ENCODE measurements at regions not wholly inside any gene's neighbourhood (a gene's known extent, or its start where the extent isn't known, plus 50 kb on each side); places are given as distances from the start of the nearest gene placed in this dataset.

- H3K4me3 ChIP-seq: no peak overlapping the region
- TF ChIP-seq, protein P1, sequence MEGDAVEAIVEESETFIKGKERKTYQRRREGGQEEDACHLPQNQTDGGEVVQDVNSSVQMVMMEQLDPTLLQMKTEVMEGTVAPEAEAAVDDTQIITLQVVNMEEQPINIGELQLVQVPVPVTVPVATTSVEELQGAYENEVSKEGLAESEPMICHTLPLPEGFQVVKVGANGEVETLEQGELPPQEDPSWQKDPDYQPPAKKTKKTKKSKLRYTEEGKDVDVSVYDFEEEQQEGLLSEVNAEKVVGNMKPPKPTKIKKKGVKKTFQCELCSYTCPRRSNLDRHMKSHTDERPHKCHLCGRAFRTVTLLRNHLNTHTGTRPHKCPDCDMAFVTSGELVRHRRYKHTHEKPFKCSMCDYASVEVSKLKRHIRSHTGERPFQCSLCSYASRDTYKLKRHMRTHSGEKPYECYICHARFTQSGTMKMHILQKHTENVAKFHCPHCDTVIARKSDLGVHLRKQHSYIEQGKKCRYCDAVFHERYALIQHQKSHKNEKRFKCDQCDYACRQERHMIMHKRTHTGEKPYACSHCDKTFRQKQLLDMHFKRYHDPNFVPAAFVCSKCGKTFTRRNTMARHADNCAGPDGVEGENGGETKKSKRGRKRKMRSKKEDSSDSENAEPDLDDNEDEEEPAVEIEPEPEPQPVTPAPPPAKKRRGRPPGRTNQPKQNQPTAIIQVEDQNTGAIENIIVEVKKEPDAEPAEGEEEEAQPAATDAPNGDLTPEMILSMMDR (IDR thresholded peaks at IDR 0.05): no peak
- no peak overlapping the region for H3K27ac ChIP-seq
- no peaks in the 10 kb centered on the region for H3K9me3 ChIP-seq
- no peaks in the 10 kb centered on the region for H3K27me3 ChIP-seq
- H3K36me3 ChIP-seq: no peaks in the 10 kb centered on the region
- no peak for DNase-seq (ENCODE audit: low spot score)
- H3K4me1 ChIP-seq: no peaks in the 10 kb centered on the region
Measured at GRCh38 chr21:20315042-20315441, 683.2 kb upstream of the NCAM2 start.

GRCh38 chr21:20329636-20330035, 668.6 kb upstream of the NCAM2 start:
- Histone ChIP-seq H3K36me3 (no peaks in the 10 kb centered on the region), H3K9me3 (no peaks in the 10 kb centered on the region), H3K4me3 (no peak overlapping the region), H3K4me1 (no peaks in the 10 kb centered on the region), H3K27me3 (no peaks in the 10 kb centered on the region), H3K27ac (no peak overlapping the region)
- DNase-seq (ENCODE audit: low spot score): no peak
- TF ChIP-seq, protein P1 (IDR thresholded peaks at IDR 0.05): no peak

DNA sequence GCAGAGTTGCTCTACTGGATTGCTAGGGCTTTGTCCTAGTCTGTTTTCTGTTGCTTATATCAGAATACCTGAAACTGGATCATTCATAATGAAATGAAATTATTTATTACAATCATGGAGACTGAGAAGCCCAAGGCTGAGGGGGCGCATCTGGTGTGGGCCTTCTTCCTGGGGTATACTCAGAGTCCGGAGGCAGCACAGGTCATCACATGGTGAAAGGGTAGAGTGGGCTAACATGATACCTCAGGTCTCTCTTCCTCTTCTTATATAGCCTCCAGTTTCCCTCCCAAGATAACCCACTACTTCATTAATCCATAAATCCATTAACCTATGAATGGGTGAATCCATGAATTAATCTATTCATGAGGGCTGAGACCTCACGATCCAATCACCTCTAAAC, 667.6 kb upstream of the NCAM2 start:
- H3K36me3 ChIP-seq: no peaks in the 10 kb centered on the region
- H3K27ac ChIP-seq: no peak overlapping the region
- TF ChIP-seq, protein P1 (IDR thresholded peaks at IDR 0.05): no peak
- no peaks in the 10 kb centered on the region for H3K9me3 ChIP-seq
- H3K4me1 ChIP-seq: no peaks in the 10 kb centered on the region
- no peak overlapping the region for H3K4me3 ChIP-seq
- no peak for DNase-seq (ENCODE audit: low spot score)
- H3K27me3 ChIP-seq: no peaks in the 10 kb centered on the region

GRCh38 chr21:20334585-20334984, 663.6 kb upstream of the NCAM2 start:
- H3K27me3 ChIP-seq: no peaks in the 10 kb centered on the region
- no peak overlapping the region for H3K4me3 ChIP-seq
- H3K4me1 ChIP-seq: no peaks in the 10 kb centered on the region
- no peaks in the 10 kb centered on the region for H3K36me3 ChIP-seq
- no peaks in the 10 kb centered on the region for H3K9me3 ChIP-seq
- no peak for DNase-seq (ENCODE audit: low spot score)
- TF ChIP-seq, protein P1 (IDR thresholded peaks at IDR 0.05): no peak
- H3K27ac ChIP-seq: no peak overlapping the region

DNA sequence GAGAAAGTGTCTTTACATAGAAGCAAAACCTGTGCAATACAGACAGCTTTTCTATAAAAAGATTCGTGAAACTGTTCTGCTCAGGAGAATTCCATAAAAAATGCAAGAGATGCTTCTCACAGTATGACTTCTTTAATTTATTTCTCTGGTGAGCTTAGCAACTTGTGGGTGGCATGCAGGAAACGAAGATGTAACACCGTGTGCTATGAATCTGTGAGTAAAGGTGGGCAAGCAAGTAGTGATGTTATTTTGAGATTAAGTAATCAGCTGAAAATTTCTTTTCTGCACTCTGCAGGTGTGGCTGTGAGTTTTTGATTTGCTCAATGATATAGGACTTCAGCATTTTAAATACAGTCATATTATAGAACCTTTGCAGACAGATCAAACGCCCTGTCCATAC, 656.8 kb upstream of the NCAM2 start:
- TF ChIP-seq, protein P1 (IDR thresholded peaks at IDR 0.05): no peak
- no peak for DNase-seq (ENCODE audit: low spot score)
- Histone ChIP-seq H3K4me1 (no peaks in the 10 kb centered on the region), H3K4me3 (no peak overlapping the region), H3K36me3 (no peaks in the 10 kb centered on the region), H3K9me3 (no peaks in the 10 kb centered on the region), H3K27ac (no peak overlapping the region), H3K27me3 (no peaks in the 10 kb centered on the region)

GRCh38 chr21:20343186-20343585, 655.0 kb upstream of the NCAM2 start:
- Histone ChIP-seq H3K27me3 (no peaks in the 10 kb centered on the region), H3K9me3 (no peaks in the 10 kb centered on the region), H3K27ac (no peak overlapping the region), H3K4me1 (no peaks in the 10 kb centered on the region), H3K36me3 (no peaks in the 10 kb centered on the region), H3K4me3 (no peak overlapping the region)
- no peak for DNase-seq (ENCODE audit: low spot score)
- TF ChIP-seq, protein P1 (IDR thresholded peaks at IDR 0.05): no peak

All from right atrium auricular region (tissue), 2 donors.